ENCODE measurements at regions not wholly inside any gene's neighbourhood (a gene's known extent, or its start where the extent isn't known, plus 50 kb on each side); places are given as distances from the start of the nearest gene placed in this dataset.

DNA sequence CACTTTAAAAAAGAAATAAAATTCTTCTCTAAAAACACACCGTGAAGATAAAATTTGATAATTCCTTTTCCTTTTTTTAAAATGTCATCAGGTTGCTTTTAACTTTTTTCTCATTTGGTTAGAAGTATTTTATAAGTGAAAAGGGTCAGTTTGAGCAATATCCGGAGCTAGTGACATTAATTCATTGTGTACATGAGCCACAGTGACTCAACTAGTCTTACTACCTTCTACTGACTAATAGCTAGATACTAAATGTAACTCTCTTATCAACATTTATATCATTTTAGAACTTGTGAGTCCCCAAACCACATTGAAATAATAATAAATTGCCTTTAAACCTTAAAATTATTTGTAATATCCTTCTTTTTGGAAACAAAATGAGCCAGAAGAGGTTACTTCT lies 101.2 kb upstream of the ZBTB20 start:
- Mint-ChIP-seq H3K4me3 (ENCODE audit: unreplicated experiment) (no peak overlapping the region), H3K9me3 (ENCODE audit: unreplicated experiment) (no peaks in the 10 kb centered on the region), H3K27me3 (ENCODE audit: unreplicated experiment) (no peaks in the 10 kb centered on the region), H3K4me1 (ENCODE audit: low read depth, unreplicated experiment) (peaks cover 4% of the 10 kb centered on the region), H3K27ac (ENCODE audit: unreplicated experiment) (no peak overlapping the region), H3K36me3 (ENCODE audit: unreplicated experiment) (no peaks in the 10 kb centered on the region)
- TF ChIP-seq, protein P1, sequence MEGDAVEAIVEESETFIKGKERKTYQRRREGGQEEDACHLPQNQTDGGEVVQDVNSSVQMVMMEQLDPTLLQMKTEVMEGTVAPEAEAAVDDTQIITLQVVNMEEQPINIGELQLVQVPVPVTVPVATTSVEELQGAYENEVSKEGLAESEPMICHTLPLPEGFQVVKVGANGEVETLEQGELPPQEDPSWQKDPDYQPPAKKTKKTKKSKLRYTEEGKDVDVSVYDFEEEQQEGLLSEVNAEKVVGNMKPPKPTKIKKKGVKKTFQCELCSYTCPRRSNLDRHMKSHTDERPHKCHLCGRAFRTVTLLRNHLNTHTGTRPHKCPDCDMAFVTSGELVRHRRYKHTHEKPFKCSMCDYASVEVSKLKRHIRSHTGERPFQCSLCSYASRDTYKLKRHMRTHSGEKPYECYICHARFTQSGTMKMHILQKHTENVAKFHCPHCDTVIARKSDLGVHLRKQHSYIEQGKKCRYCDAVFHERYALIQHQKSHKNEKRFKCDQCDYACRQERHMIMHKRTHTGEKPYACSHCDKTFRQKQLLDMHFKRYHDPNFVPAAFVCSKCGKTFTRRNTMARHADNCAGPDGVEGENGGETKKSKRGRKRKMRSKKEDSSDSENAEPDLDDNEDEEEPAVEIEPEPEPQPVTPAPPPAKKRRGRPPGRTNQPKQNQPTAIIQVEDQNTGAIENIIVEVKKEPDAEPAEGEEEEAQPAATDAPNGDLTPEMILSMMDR (IDR thresholded peaks at IDR 0.05; ENCODE audit: partially characterized antibody, unreplicated experiment): no peak
- DNase-seq: no peak

DNA sequence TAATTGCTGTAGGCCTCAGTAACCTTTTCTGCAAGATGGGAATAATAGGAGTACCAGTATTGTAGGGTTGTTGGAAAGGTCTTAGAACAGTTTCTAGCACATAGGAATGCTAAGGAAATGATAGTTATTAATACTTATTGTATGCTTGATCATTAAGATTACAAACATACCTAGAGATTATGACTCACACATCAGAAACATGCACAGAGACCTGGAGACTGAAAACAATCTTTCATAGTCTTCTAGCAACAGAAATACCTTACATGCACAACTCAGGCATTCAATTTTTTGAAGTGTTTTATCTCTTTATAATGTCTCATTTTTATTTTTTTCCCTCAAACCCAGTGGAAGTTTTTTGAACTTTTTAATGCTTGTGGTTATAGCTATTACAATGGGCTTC lies 104.4 kb upstream of the ZBTB20 start:
- TF ChIP-seq, protein P1 (IDR thresholded peaks at IDR 0.05; ENCODE audit: partially characterized antibody, unreplicated experiment): no peak
- Mint-ChIP-seq H3K27me3 (ENCODE audit: unreplicated experiment) (no peaks in the 10 kb centered on the region), H3K36me3 (ENCODE audit: unreplicated experiment) (peaks cover 13% of the 10 kb centered on the region), H3K4me3 (ENCODE audit: unreplicated experiment) (no peak overlapping the region), H3K9me3 (ENCODE audit: unreplicated experiment) (no peaks in the 10 kb centered on the region), H3K27ac (ENCODE audit: unreplicated experiment) (no peak overlapping the region), H3K4me1 (ENCODE audit: low read depth, unreplicated experiment) (peaks cover 14% of the 10 kb centered on the region)
- DNase-seq: no peak

DNA sequence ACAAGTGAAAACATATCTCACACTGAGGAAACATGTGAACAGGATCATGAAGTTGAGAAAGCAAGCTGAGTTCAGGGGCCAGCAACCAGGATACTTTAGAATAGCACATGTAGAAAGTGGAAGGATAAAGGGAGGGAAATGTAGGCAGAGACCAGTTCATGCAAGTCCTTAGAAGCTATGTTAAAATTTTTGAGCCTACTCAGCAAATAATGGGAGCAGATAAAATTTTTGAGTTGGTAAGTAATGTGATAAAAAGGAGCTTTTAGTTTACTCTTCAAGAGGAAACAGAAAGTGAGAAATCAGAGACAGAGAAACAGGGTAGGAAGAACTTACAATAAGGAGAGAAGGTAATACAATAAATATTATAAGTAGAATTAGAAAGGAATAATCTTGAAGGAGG lies 105.6 kb upstream of the ZBTB20 start:
- H3K4me1 Mint-ChIP-seq (ENCODE audit: low read depth, unreplicated experiment): peaks cover 14% of the 10 kb centered on the region
- no peak for DNase-seq
- no peaks in the 10 kb centered on the region for H3K27me3 Mint-ChIP-seq (ENCODE audit: unreplicated experiment)
- no peak overlapping the region for H3K4me3 Mint-ChIP-seq (ENCODE audit: unreplicated experiment)
- peaks cover 18% of the 10 kb centered on the region for H3K36me3 Mint-ChIP-seq (ENCODE audit: unreplicated experiment)
- no peaks in the 10 kb centered on the region for H3K9me3 Mint-ChIP-seq (ENCODE audit: unreplicated experiment)
- TF ChIP-seq, protein P1 (IDR thresholded peaks at IDR 0.05; ENCODE audit: partially characterized antibody, unreplicated experiment): no peak
- no peak overlapping the region for H3K27ac Mint-ChIP-seq (ENCODE audit: unreplicated experiment)

DNA sequence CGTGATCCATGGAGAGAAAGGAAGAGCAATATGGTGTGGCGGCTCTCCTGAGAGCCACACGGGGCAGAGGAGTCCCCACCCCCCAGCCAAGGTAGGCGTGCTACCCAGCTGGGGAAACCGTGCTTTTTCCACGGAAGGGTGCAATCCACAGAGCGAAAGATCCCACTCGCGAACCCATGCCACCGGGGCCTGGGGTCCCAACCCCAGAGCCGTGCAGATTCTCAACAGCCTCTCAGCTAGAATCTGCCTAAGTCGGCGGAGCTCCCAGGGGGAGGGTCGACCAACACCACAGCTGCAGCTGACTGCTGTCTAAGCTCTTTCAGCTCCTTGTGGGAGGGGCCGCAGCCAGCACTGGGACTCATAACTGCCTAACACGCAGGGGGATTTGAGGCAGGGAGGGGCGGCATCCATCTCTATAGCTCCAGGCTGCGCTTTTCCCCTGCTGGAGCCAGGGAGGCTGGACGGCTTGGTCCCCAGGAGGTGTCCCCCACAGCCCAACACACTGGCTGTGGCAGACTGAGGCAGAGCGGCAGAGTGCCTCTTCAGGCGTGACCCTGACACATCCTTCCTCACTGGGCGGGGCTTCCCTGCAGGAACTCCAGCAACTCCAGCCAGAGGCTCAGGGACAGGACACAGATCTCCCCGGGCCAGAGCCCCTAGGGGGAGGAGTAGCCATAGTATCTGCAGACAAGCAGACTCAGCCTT lies 107.6 kb upstream of the ZBTB20 start:
- no peaks in the 10 kb centered on the region for H3K9me3 Mint-ChIP-seq (ENCODE audit: unreplicated experiment)
- peaks cover 18% of the 10 kb centered on the region for H3K36me3 Mint-ChIP-seq (ENCODE audit: unreplicated experiment)
- peak overlapping the region; percentile 73 for H3K27ac Mint-ChIP-seq (ENCODE audit: unreplicated experiment)
- no peaks in the 10 kb centered on the region for H3K27me3 Mint-ChIP-seq (ENCODE audit: unreplicated experiment)
- TF ChIP-seq, protein P1 (IDR thresholded peaks at IDR 0.05; ENCODE audit: partially characterized antibody, unreplicated experiment): no peak
- peak; percentile 70 for DNase-seq
- H3K4me3 Mint-ChIP-seq (ENCODE audit: unreplicated experiment): no peak overlapping the region
- peaks cover 9% of the 10 kb centered on the region for H3K4me1 Mint-ChIP-seq (ENCODE audit: low read depth, unreplicated experiment)

DNA sequence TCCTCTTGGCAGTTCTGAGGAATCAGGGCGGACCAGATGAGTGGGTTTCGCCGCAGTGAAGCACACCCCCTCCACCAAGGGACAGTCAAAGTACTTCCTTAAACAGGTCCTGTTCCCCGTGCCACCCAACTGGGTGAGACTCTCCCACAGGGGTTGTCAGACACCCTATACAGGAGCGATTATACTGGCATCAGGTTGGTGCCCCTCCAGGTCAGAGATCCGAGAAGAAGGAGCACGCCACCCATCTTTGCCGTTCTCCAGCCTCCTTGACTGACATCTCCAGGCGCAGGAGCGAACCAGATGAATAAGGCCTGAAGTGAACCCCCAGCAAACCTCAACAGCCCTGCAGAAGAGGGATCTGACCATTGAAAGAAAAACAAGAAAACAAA lies 108.1 kb upstream of the ZBTB20 start:
- Mint-ChIP-seq H3K27me3 (ENCODE audit: unreplicated experiment) (no peaks in the 10 kb centered on the region), H3K4me1 (ENCODE audit: low read depth, unreplicated experiment) (peaks cover 9% of the 10 kb centered on the region), H3K4me3 (ENCODE audit: unreplicated experiment) (no peak overlapping the region), H3K27ac (ENCODE audit: unreplicated experiment) (peak overlapping the region; percentile 45), H3K9me3 (ENCODE audit: unreplicated experiment) (no peaks in the 10 kb centered on the region), H3K36me3 (ENCODE audit: unreplicated experiment) (peaks cover 18% of the 10 kb centered on the region)
- TF ChIP-seq, protein P1 (IDR thresholded peaks at IDR 0.05; ENCODE audit: partially characterized antibody, unreplicated experiment): no peak
- no peak for DNase-seq
